Activated T-helper 2 cell treated with anti-CD3 and anti-CD28 coated beads, Interferon-gamma antibody, Interleukin-2, Interleukin-4, amounts not matched to agents 10 μg/mL and 5 μg/mL and 100 μg/mL, durations not matched to agents 14 hours and 24 hours and 36 hours (primary cell): ENCODE measurements at regions not wholly inside any gene's neighbourhood (a gene's known extent, or its start where the extent isn't known, plus 50 kb on each side); places are given as distances from the start of the nearest gene placed in this dataset.
"Not testable (repeated sequence)": the region's sequence is repeated elsewhere in the genome, so short reads cannot be mapped to it uniquely, and the experiment has no call there.

Source experiments
- DNase-seq: peaks from one replicate; pipeline ENCODE4 v3.0.0; 2021; ENCODE audit warnings: low spot score
- H3K27ac Mint-ChIP-seq: one replicate; pipeline ENCODE4 v1.8.0; 2021; ENCODE audit warnings: mixed read lengths
- H3K27me3 Mint-ChIP-seq: one replicate; pipeline ENCODE4 v1.8.0; 2021; ENCODE audit warnings: low read depth, mixed read lengths
- H3K36me3 Mint-ChIP-seq: one replicate; pipeline ENCODE4 v1.8.0; 2021; ENCODE audit warnings: low read depth, mixed read lengths
- H3K4me1 Mint-ChIP-seq: one replicate; pipeline ENCODE4 v1.8.0; 2021; ENCODE audit warnings: low read depth, mixed read lengths
- H3K4me3 Mint-ChIP-seq: one replicate; pipeline ENCODE4 v1.8.0; 2021; ENCODE audit warnings: low read depth, mild to moderate bottlenecking, moderate library complexity, mixed read lengths
- H3K9me3 Mint-ChIP-seq: one replicate; pipeline ENCODE4 v1.8.0; 2021; ENCODE audit warnings: mixed read lengths
- intact Hi-C: fragments of 100-400 bp; cut with micrococcal nuclease; formaldehyde crosslinking; loops from one replicate; pipeline ENCODE4 v1.15.1; 2023

GRCh38 chr13:90270226-90270625 is 1077.3 kb upstream of the MIR17HG start:
- DNase-seq, result no peak
- H3K36me3 Mint-ChIP-seq, result no peaks in the 10 kb centered on the region
- H3K27me3 Mint-ChIP-seq, result no peaks in the 10 kb centered on the region
- no peak overlapping the region for H3K27ac Mint-ChIP-seq
- H3K4me1 Mint-ChIP-seq, result no peaks in the 10 kb centered on the region
- H3K4me3 Mint-ChIP-seq, result no peak overlapping the region
- H3K9me3 Mint-ChIP-seq, result peaks cover 37% of the 10 kb centered on the region
- intact Hi-C loops, result no loop called here

GRCh38 chr13:90272356-90272755 is 1075.1 kb upstream of the MIR17HG start:
- no peak for DNase-seq
- intact Hi-C loops, result no loop called here
- Mint-ChIP-seq H3K27ac (no peak overlapping the region), H3K4me3 (no peak overlapping the region), H3K36me3 (no peaks in the 10 kb centered on the region), H3K27me3 (no peaks in the 10 kb centered on the region), H3K4me1 (no peaks in the 10 kb centered on the region), H3K9me3 (peaks cover 42% of the 10 kb centered on the region)

- Mint-ChIP-seq H3K27ac (no peak overlapping the region), H3K9me3 (peaks cover 24% of the 10 kb centered on the region), H3K36me3 (no peaks in the 10 kb centered on the region), H3K4me3 (no peak overlapping the region), H3K4me1 (no peaks in the 10 kb centered on the region), H3K27me3 (no peaks in the 10 kb centered on the region)
- DNase-seq, result no peak
- intact Hi-C loops, result no loop called here
Observed at GRCh38 chr13:90276216-90276615, 1071.3 kb upstream of the MIR17HG start.

GRCh38 chr13:90278231-90278630 is 1069.3 kb upstream of the MIR17HG start:
- H3K27me3 Mint-ChIP-seq, H3K4me1 Mint-ChIP-seq, H3K27ac Mint-ChIP-seq, H3K36me3 Mint-ChIP-seq, DNase-seq, intact Hi-C loops, H3K4me3 Mint-ChIP-seq: not testable (repeated sequence)
- H3K9me3 Mint-ChIP-seq, result peaks cover 26% of the 10 kb centered on the region

- H3K9me3 Mint-ChIP-seq, result peaks cover 18% of the 10 kb centered on the region
Observed at GRCh38 chr13:90281709-90282108, 1065.8 kb upstream of the MIR17HG start.

GRCh38 chr13:90287521-90287920 is 1060.0 kb upstream of the MIR17HG start:
- H3K4me3 Mint-ChIP-seq, result no peak overlapping the region
- no peak for DNase-seq
- no peaks in the 10 kb centered on the region for H3K36me3 Mint-ChIP-seq
- H3K27me3 Mint-ChIP-seq, result no peaks in the 10 kb centered on the region
- no peak overlapping the region for H3K27ac Mint-ChIP-seq
- peaks cover 36% of the 10 kb centered on the region for H3K9me3 Mint-ChIP-seq
- intact Hi-C loops, result no loop called here
- no peaks in the 10 kb centered on the region for H3K4me1 Mint-ChIP-seq

More at GRCh38 chr13:90281709-90282108, 1065.8 kb upstream of the MIR17HG start:
- intact Hi-C loops, result no loop called here
- Mint-ChIP-seq H3K4me1 (no peaks in the 10 kb centered on the region), H3K36me3 (no peaks in the 10 kb centered on the region), H3K27ac (no peak overlapping the region), H3K27me3 (no peaks in the 10 kb centered on the region), H3K4me3 (no peak overlapping the region)
- DNase-seq, result no peak

GRCh38 chr13:90293793-90294361 is 1053.6 kb upstream of the MIR17HG start:
- no peak for DNase-seq
- Mint-ChIP-seq H3K27me3 (no peaks in the 10 kb centered on the region), H3K9me3 (peaks cover 43% of the 10 kb centered on the region), H3K36me3 (no peaks in the 10 kb centered on the region), H3K27ac (no peak overlapping the region), H3K4me3 (no peak overlapping the region), H3K4me1 (no peaks in the 10 kb centered on the region)
- intact Hi-C loops, result no loop called here

GRCh38 chr13:90299238-90299637 is 1048.2 kb upstream of the MIR17HG start:
- peaks cover 30% of the 10 kb centered on the region for H3K9me3 Mint-ChIP-seq
- H3K27me3 Mint-ChIP-seq, result no peaks in the 10 kb centered on the region

GRCh38 chr13:90300015-90300414 is 1047.5 kb upstream of the MIR17HG start:
- no peak overlapping the region for H3K4me3 Mint-ChIP-seq
- intact Hi-C loops, result no loop called here
- DNase-seq, result no peak
- H3K36me3 Mint-ChIP-seq, result no peaks in the 10 kb centered on the region
- no peaks in the 10 kb centered on the region for H3K4me1 Mint-ChIP-seq
- no peaks in the 10 kb centered on the region for H3K27me3 Mint-ChIP-seq
- no peak overlapping the region for H3K27ac Mint-ChIP-seq
- peaks cover 31% of the 10 kb centered on the region for H3K9me3 Mint-ChIP-seq

More at GRCh38 chr13:90299238-90299637, 1048.2 kb upstream of the MIR17HG start:
- Mint-ChIP-seq H3K27ac (no peak overlapping the region), H3K4me3 (no peak overlapping the region), H3K36me3 (no peaks in the 10 kb centered on the region), H3K4me1 (no peaks in the 10 kb centered on the region)
- no peak for DNase-seq
- intact Hi-C loops, result no loop called here

GRCh38 chr13:90302107-90302506 is 1045.4 kb upstream of the MIR17HG start:
- H3K4me3 Mint-ChIP-seq, result no peak overlapping the region
- H3K36me3 Mint-ChIP-seq, result no peaks in the 10 kb centered on the region
- DNase-seq, result no peak
- no peaks in the 10 kb centered on the region for H3K27me3 Mint-ChIP-seq
- no peaks in the 10 kb centered on the region for H3K4me1 Mint-ChIP-seq
- intact Hi-C loops, result no loop called here
- H3K27ac Mint-ChIP-seq, result no peak overlapping the region
- peaks cover 40% of the 10 kb centered on the region for H3K9me3 Mint-ChIP-seq

GRCh38 chr13:90305796-90306195 is 1041.7 kb upstream of the MIR17HG start:
- DNase-seq, result no peak
- Mint-ChIP-seq H3K27me3 (no peaks in the 10 kb centered on the region), H3K27ac (no peak overlapping the region), H3K9me3 (peaks cover 23% of the 10 kb centered on the region), H3K4me1 (no peaks in the 10 kb centered on the region), H3K4me3 (no peak overlapping the region), H3K36me3 (no peaks in the 10 kb centered on the region)
- intact Hi-C loops, result no loop called here

GRCh38 chr13:90307136-90307535 is 1040.4 kb upstream of the MIR17HG start:
- H3K9me3 Mint-ChIP-seq, result peaks cover 28% of the 10 kb centered on the region
- H3K4me3 Mint-ChIP-seq, result no peak overlapping the region
- no peak overlapping the region for H3K27ac Mint-ChIP-seq
- no peak for DNase-seq
- no peaks in the 10 kb centered on the region for H3K27me3 Mint-ChIP-seq
- H3K4me1 Mint-ChIP-seq, result no peaks in the 10 kb centered on the region
- intact Hi-C loops, result no loop called here
- H3K36me3 Mint-ChIP-seq, result no peaks in the 10 kb centered on the region

GRCh38 chr13:90308249-90308648 is 1039.2 kb upstream of the MIR17HG start:
- H3K27ac Mint-ChIP-seq, result no peak overlapping the region

GRCh38 chr13:90311929-90312328 is 1035.6 kb upstream of the MIR17HG start:
- no peak for DNase-seq
- peaks cover 20% of the 10 kb centered on the region for H3K9me3 Mint-ChIP-seq
- H3K36me3 Mint-ChIP-seq, result no peaks in the 10 kb centered on the region
- no peak overlapping the region for H3K4me3 Mint-ChIP-seq
- no peaks in the 10 kb centered on the region for H3K27me3 Mint-ChIP-seq
- intact Hi-C loops, result no loop called here
- no peak overlapping the region for H3K27ac Mint-ChIP-seq
- no peaks in the 10 kb centered on the region for H3K4me1 Mint-ChIP-seq

More at GRCh38 chr13:90308249-90308648, 1039.2 kb upstream of the MIR17HG start:
- Mint-ChIP-seq H3K27me3 (no peaks in the 10 kb centered on the region), H3K4me1 (no peaks in the 10 kb centered on the region), H3K9me3 (peaks cover 33% of the 10 kb centered on the region), H3K4me3 (no peak overlapping the region), H3K36me3 (no peaks in the 10 kb centered on the region)
- DNase-seq, result no peak
- intact Hi-C loops, result no loop called here
